ENCODE measurements at regions not wholly inside any gene's neighbourhood (a gene's known extent, or its start where the extent isn't known, plus 50 kb on each side); places are given as distances from the start of the nearest gene placed in this dataset.
"Not testable (repeated sequence)": the region's sequence is repeated elsewhere in the genome, so short reads cannot be mapped to it uniquely, and the experiment has no call there.

DNA sequence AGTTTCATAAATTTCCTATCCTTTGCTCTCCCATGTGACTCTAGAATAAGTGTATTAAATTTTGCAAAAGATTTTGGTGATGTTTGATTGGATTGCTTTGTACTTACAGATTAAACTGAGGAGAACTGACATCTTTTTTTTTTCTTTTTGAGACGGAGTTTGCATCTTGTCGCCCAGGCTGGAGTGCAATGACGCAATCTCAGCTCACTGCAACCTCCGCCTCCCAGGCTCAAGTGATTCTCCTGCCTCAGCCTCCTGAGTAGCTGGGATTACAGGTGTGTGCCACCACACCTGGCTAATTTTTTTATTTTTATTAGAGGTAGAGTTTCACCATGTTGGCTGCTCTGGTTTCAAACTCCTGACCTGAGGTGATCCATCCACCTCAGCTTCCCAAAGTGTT is 121.4 kb upstream of the LARP1 start:
- CTCF ChIA-PET; FAIRE-seq; DNase-seq (ENCODE audit: low read depth, low spot score); H3K4me3 ChIP-seq (replicated peaks in 1 of 3; ENCODE audit: insufficient read depth in 1 of 3, low read depth in 1 of 3, low read length in 3 of 3); H2AFZ ChIP-seq (ENCODE audit: low read depth, low read length); H3K9me1 ChIP-seq (replicated peaks; ENCODE audit: control insufficient read depth, extremely low read depth, insufficient read depth, low read length); H3K4me2 ChIP-seq (ENCODE audit: insufficient read depth, low read length); H4K20me1 ChIP-seq (replicated peaks; ENCODE audit: control insufficient read depth, extremely low read depth, insufficient read depth, low read length); H3K9me3 ChIP-seq (replicated peaks; ENCODE audit: control insufficient read depth, insufficient read depth, low read length); H3K4me1 ChIP-seq (ENCODE audit: control insufficient read depth, extremely low read depth, insufficient read depth, low read length); H3K27me3 ChIP-seq (ENCODE audit: control insufficient read depth in 2 of 2, insufficient read depth in 2 of 2, low read length in 2 of 2); H3K27ac ChIP-seq (ENCODE audit: insufficient read depth, low read depth, low read length); intact Hi-C loops (cut with micrococcal nuclease); POLR2A ChIA-PET; dilution Hi-C loops (cut with MboI; ENCODE audit: extremely low pct_ligation_motif_present, low sequenced_read_pairs); H3K79me2 ChIP-seq (ENCODE audit: control insufficient read depth, insufficient read depth, low read length); H3K36me3 ChIP-seq (ENCODE audit: control insufficient read depth in 2 of 2, extremely low read depth in 1 of 2, insufficient read depth in 2 of 2, low read length in 2 of 2); H3K9ac ChIP-seq (replicated peaks; ENCODE audit: extremely low read depth, insufficient read depth, low read length); BruUV-seq (replicated peaks): not testable (repeated sequence)

DNA sequence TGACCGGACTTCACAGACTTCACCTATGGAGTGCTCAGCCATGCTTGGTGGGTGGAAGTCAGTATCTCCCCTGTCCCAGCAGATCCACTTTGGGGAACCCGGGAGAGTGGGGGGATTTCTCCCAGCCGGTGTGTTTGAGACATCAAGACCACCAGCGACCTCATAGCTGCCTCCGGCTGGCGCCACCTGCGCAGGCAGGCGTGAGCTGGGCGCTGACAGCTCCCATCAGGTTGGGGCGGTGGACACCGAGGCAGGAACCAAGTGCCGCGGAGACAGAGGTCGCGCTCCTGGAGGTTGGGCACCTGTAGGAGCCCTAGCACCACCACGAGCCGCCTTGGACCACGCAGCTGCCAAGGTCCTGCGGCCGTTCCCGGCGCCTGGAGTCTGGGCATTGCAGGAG is 124.0 kb upstream of the LARP1 start:
- no peak overlapping the region for H3K27ac ChIP-seq (ENCODE audit: insufficient read depth, low read depth, low read length)
- H3K4me1 ChIP-seq (ENCODE audit: control insufficient read depth, extremely low read depth, insufficient read depth, low read length): no peaks in the 10 kb centered on the region
- H3K36me3 ChIP-seq (ENCODE audit: control insufficient read depth in 2 of 2, extremely low read depth in 1 of 2, insufficient read depth in 2 of 2, low read length in 2 of 2): no peaks in the 10 kb centered on the region
- no TSS peak for BruUV-seq (replicated peaks)
- intact Hi-C loops (cut with micrococcal nuclease): no loop called here
- H3K27me3 ChIP-seq (ENCODE audit: control insufficient read depth in 2 of 2, insufficient read depth in 2 of 2, low read length in 2 of 2): peaks cover 2% of the 10 kb centered on the region in 2 experiments
- no peaks in the 10 kb centered on the region for H4K20me1 ChIP-seq (replicated peaks; ENCODE audit: control insufficient read depth, extremely low read depth, insufficient read depth, low read length)
- no peak for DNase-seq (ENCODE audit: low read depth, low spot score)
- POLR2A ChIA-PET: no interaction called here
- no peaks in the 10 kb centered on the region for H3K9me1 ChIP-seq (replicated peaks; ENCODE audit: control insufficient read depth, extremely low read depth, insufficient read depth, low read length)
- TF ChIP-seq POLR2A (IDR thresholded peaks at IDR 0.05; ENCODE audit: low read depth, low read length) (no peak), POLR2AphosphoS5 (IDR thresholded peaks at IDR 0.05; ENCODE audit: insufficient read depth, low read depth, low read length) (no peak), EZH2 (IDR thresholded peaks at IDR 0.05; ENCODE audit: borderline replicate concordance, low read depth, low read length, severe bottlenecking) (no peak), GATA2 (IDR thresholded peaks at IDR 0.05; ENCODE audit: insufficient read depth, insufficient read length, low read depth, low read length) (no peak), MAX (IDR thresholded peaks at IDR 0.05; ENCODE audit: insufficient read depth, insufficient read length) (no peak), JUN (IDR thresholded peaks at IDR 0.05; ENCODE audit: borderline replicate concordance, insufficient read depth, insufficient read length, low read depth) (no peak), MYC (IDR thresholded peaks at IDR 0.05; ENCODE audit: low read depth, low read length) (no peak), FOS (IDR thresholded peaks at IDR 0.05; ENCODE audit: borderline replicate concordance, insufficient read depth, low read length) (no peak)
- TF ChIP-seq, protein P1, sequence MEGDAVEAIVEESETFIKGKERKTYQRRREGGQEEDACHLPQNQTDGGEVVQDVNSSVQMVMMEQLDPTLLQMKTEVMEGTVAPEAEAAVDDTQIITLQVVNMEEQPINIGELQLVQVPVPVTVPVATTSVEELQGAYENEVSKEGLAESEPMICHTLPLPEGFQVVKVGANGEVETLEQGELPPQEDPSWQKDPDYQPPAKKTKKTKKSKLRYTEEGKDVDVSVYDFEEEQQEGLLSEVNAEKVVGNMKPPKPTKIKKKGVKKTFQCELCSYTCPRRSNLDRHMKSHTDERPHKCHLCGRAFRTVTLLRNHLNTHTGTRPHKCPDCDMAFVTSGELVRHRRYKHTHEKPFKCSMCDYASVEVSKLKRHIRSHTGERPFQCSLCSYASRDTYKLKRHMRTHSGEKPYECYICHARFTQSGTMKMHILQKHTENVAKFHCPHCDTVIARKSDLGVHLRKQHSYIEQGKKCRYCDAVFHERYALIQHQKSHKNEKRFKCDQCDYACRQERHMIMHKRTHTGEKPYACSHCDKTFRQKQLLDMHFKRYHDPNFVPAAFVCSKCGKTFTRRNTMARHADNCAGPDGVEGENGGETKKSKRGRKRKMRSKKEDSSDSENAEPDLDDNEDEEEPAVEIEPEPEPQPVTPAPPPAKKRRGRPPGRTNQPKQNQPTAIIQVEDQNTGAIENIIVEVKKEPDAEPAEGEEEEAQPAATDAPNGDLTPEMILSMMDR (IDR thresholded peaks at IDR 0.05; ENCODE audit: extremely low read depth in 1 of 2, insufficient read depth in 1 of 2, low read depth in 1 of 2, low read length in 2 of 2): no peak
- H3K9me3 ChIP-seq (replicated peaks; ENCODE audit: control insufficient read depth, insufficient read depth, low read length): no peaks in the 10 kb centered on the region
- dilution Hi-C loops (cut with MboI; ENCODE audit: extremely low pct_ligation_motif_present, low sequenced_read_pairs): no loop called here
- H2AFZ ChIP-seq (ENCODE audit: low read depth, low read length): no peak overlapping the region
- no peak overlapping the region for H3K9ac ChIP-seq (replicated peaks; ENCODE audit: extremely low read depth, insufficient read depth, low read length)
- H3K79me2 ChIP-seq (ENCODE audit: control insufficient read depth, insufficient read depth, low read length): no peaks in the 10 kb centered on the region
- H3K4me3 ChIP-seq (replicated peaks in 1 of 3; ENCODE audit: insufficient read depth in 1 of 3, low read depth in 1 of 3, low read length in 3 of 3): no peak overlapping the region
- CTCF ChIA-PET: interaction anchor here (0.7 to 3.0 kb wide), 6 partner anchors 9 to 659 kb away, joined by 3 to 11 read pairs (median 6); no protein-coding TSS in a partner anchor
- no peak for FAIRE-seq
- no peak overlapping the region for H3K4me2 ChIP-seq (ENCODE audit: insufficient read depth, low read length)

All from endothelial cell of umbilical vein (primary cell).